ENCODE measurements at regions not wholly inside any gene's neighbourhood (a gene's known extent, or its start where the extent isn't known, plus 50 kb on each side); places are given as distances from the start of the nearest gene placed in this dataset.
A peak's percentile ranks its signal among the peaks of the same experiment; 100 is the strongest.
"Not testable (repeated sequence)": the region's sequence is repeated elsewhere in the genome, so short reads cannot be mapped to it uniquely, and the experiment has no call there.

- DNase-seq (ENCODE audit: low spot score): no peak
Measured at GRCh38 chr4:97104006-97104405, 1039.3 kb downstream of the STPG2 start.

- no peak for DNase-seq (ENCODE audit: low spot score)
Measured at GRCh38 chr4:97104666-97105065, 1038.6 kb downstream of the STPG2 start.

- no peak for DNase-seq (ENCODE audit: low spot score)
Measured at GRCh38 chr4:97105347-97106099, 1037.8 kb downstream of the STPG2 start.

- DNase-seq (ENCODE audit: low spot score): no peak
Measured at GRCh38 chr4:97106161-97106560, 1037.1 kb downstream of the STPG2 start.

- DNase-seq (ENCODE audit: low spot score): no peak
Measured at GRCh38 chr4:97110506-97110905, 1032.8 kb downstream of the STPG2 start.

- DNase-seq (ENCODE audit: low spot score): no peak
Measured at GRCh38 chr4:97116511-97116910, 1026.8 kb downstream of the STPG2 start.

GRCh38 chr4:97121493-97121892 lies 1021.8 kb downstream of the STPG2 start:
- DNase-seq (ENCODE audit: low spot score): no peak

- DNase-seq (ENCODE audit: low spot score): no peak
Measured at GRCh38 chr4:97123573-97123972, 1019.7 kb downstream of the STPG2 start.

GRCh38 chr4:97132435-97132834 lies 1010.8 kb downstream of the STPG2 start:
- DNase-seq (ENCODE audit: low spot score): no peak

- DNase-seq (ENCODE audit: low spot score): no peak
Measured at GRCh38 chr4:97134456-97134855, 1008.8 kb downstream of the STPG2 start.

GRCh38 chr4:97139791-97140190 lies 1003.5 kb downstream of the STPG2 start:
- DNase-seq (ENCODE audit: low spot score): no peak

- DNase-seq (ENCODE audit: low spot score): no peak
Measured at GRCh38 chr4:97140545-97140944, 1002.7 kb downstream of the STPG2 start.

- DNase-seq (ENCODE audit: low spot score): not testable (repeated sequence)
Measured at GRCh38 chr4:97141332-97141731, 1001.9 kb downstream of the STPG2 start.

GRCh38 chr4:97142410-97142809 lies 1000.9 kb downstream of the STPG2 start:
- no peak for DNase-seq (ENCODE audit: low spot score)

GRCh38 chr4:97142893-97143292 lies 1000.4 kb downstream of the STPG2 start:
- DNase-seq (ENCODE audit: low spot score): no peak

GRCh38 chr4:97144199-97144598 lies 999.1 kb downstream of the STPG2 start:
- no peak for DNase-seq (ENCODE audit: low spot score)

- no peak for DNase-seq (ENCODE audit: low spot score)
Measured at GRCh38 chr4:97150966-97151365, 992.3 kb downstream of the STPG2 start.

GRCh38 chr4:97152149-97152548 lies 991.1 kb downstream of the STPG2 start:
- DNase-seq (ENCODE audit: low spot score): no peak

- peak; percentile 4 for DNase-seq (ENCODE audit: low spot score)
Measured at GRCh38 chr4:97153042-97153441, 990.2 kb downstream of the STPG2 start.

GRCh38 chr4:97159625-97160024 lies 983.7 kb downstream of the STPG2 start:
- no peak for DNase-seq (ENCODE audit: low spot score)

- no peak for DNase-seq (ENCODE audit: low spot score)
Measured at GRCh38 chr4:97185233-97185632, 958.0 kb downstream of the STPG2 start.

GRCh38 chr4:97197106-97197505 lies 946.2 kb downstream of the STPG2 start:
- no peak for DNase-seq (ENCODE audit: low spot score)

- DNase-seq (ENCODE audit: low spot score): no peak
Measured at GRCh38 chr4:97208749-97209148, 934.5 kb downstream of the STPG2 start.

- no peak for DNase-seq (ENCODE audit: low spot score)
Measured at GRCh38 chr4:97215409-97215941, 927.8 kb downstream of the STPG2 start.

Measured in COLO829 (cell line).